ENCODE measurements at regions not wholly inside any gene's neighbourhood (a gene's known extent, or its start where the extent isn't known, plus 50 kb on each side); places are given as distances from the start of the nearest gene placed in this dataset.
A peak's percentile ranks its signal among the peaks of the same experiment; 100 is the strongest.
"Not testable (repeated sequence)": the region's sequence is repeated elsewhere in the genome, so short reads cannot be mapped to it uniquely, and the experiment has no call there.

DNA sequence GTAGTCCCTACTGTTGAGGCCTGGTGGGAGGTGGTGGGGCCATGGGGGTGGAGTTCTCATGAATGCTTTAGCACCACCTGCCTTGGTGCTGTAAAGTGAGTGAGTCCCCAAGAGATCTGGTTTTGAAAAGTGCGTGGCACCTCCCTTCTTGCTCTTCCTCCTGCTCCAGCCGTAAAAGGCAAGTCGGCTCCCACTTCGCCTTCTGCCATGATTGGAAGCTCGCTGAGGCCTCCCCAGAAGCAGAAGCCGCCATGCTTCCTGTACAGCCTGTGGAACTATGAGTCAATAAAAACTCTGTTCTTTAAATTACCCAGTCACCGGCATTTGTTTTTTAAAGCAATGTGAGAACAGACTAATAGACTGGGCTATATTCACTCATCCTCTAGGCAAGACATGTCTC, 141.3 kb upstream of the ALKAL2 start:
- Histone ChIP-seq H3K4me2 (no peak overlapping the region), H3K9ac (no peak overlapping the region), H3K79me2 (ENCODE audit: low read depth) (no peaks in the 10 kb centered on the region), H3F3A (ENCODE audit: low read depth) (no peaks in the 10 kb centered on the region), H4K20me1 (ENCODE audit: low read depth) (no peaks in the 10 kb centered on the region), H3K36me3 (no peaks in the 10 kb centered on the region), H3K27me3 (no peaks in the 10 kb centered on the region), H2AFZ (replicated peaks) (no peak overlapping the region), H3K9me3 (ENCODE audit: low read depth) (no peaks in the 10 kb centered on the region), H3K4me1 (peaks cover 5% of the 10 kb centered on the region), H3K4me3 (no peak overlapping the region), H3K27ac (no peak overlapping the region)
- TF ChIP-seq EZH2 (IDR thresholded peaks at IDR 0.05), result no peak
- no peak for TF ChIP-seq EZH2phosphoT487 (IDR thresholded peaks at IDR 0.05)
- peaks cover 4% of the 10 kb centered on the region for H3K27me3 Mint-ChIP-seq (ENCODE audit: insufficient read depth, low read depth)
- no peak for DNase-seq (ENCODE audit: low spot score)
- H3K36me3 Mint-ChIP-seq, result no peaks in the 10 kb centered on the region
- no peaks in the 10 kb centered on the region for H3K9me3 Mint-ChIP-seq
- peaks cover 14% of the 10 kb centered on the region for H3K4me1 Mint-ChIP-seq
- peak overlapping the region; percentile 82 for H3K27ac Mint-ChIP-seq
- H3K4me3 Mint-ChIP-seq, result no peak overlapping the region

DNA sequence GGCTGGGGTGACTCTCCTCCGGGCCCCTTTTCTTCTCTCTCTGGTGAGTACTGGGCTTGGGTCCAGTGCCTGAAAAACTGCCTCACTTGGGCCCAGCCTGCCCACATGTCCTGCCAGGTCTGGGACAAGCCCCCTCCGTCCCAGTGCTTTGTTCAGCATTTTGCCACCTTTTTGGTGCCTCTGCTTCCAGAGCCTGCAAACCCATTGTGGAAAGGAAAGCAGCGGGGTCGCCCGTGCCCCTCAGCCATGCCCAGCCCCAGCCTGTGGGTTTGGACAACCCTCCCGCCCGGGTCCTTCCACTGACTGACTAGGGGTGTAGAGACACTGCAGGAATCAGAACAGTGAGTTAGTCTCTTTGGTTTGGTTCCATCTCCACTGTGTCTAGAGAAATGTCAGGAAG, 140.7 kb upstream of the ALKAL2 start:
- Histone ChIP-seq H3F3A (ENCODE audit: low read depth) (no peaks in the 10 kb centered on the region), H3K36me3 (no peaks in the 10 kb centered on the region), H3K4me2 (no peak overlapping the region), H3K27me3 (no peaks in the 10 kb centered on the region), H2AFZ (replicated peaks) (no peak overlapping the region), H3K4me3 (no peak overlapping the region), H3K9ac (no peak overlapping the region), H4K20me1 (ENCODE audit: low read depth) (no peaks in the 10 kb centered on the region), H3K4me1 (no peaks in the 10 kb centered on the region), H3K27ac (no peak overlapping the region), H3K79me2 (ENCODE audit: low read depth) (no peaks in the 10 kb centered on the region), H3K9me3 (ENCODE audit: low read depth) (no peaks in the 10 kb centered on the region)
- Mint-ChIP-seq H3K27me3 (ENCODE audit: insufficient read depth, low read depth) (peaks cover 4% of the 10 kb centered on the region), H3K36me3 (no peaks in the 10 kb centered on the region), H3K27ac (no peak overlapping the region), H3K4me3 (no peak overlapping the region), H3K9me3 (no peaks in the 10 kb centered on the region), H3K4me1 (peaks cover 11% of the 10 kb centered on the region)
- TF ChIP-seq EZH2phosphoT487 (IDR thresholded peaks at IDR 0.05), result no peak
- no peak for DNase-seq (ENCODE audit: low spot score)

DNA sequence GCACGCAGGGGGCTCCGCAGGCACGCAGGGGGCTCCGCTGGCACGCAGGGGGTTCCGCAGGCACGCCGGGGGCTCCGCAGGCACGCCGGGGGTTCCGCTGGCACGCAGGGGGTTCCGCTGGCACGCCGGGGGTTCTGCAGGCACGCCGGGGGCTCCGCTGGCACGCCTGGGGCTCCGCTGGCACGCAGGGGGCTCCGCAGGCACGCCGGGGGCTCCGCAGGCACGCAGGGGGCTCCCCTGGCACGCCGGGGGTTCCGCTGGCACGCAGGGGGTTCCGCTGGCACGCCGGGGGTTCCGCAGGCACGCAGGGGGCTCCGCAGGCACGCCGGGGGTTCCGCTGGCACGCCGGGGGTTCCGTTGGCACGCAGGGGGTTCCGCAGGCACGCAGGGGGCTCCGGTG, 138.8 kb upstream of the ALKAL2 start:
- not testable (repeated sequence) for H3K27me3 ChIP-seq; H3K36me3 ChIP-seq; H3K9me3 ChIP-seq (ENCODE audit: low read depth); H3K9ac ChIP-seq; H3K4me2 ChIP-seq; H2AFZ ChIP-seq (replicated peaks); H3K27me3 Mint-ChIP-seq (ENCODE audit: insufficient read depth, low read depth); H3K9me3 Mint-ChIP-seq; H3K4me3 Mint-ChIP-seq; H3K79me2 ChIP-seq (ENCODE audit: low read depth); H3K4me1 ChIP-seq; H3K27ac Mint-ChIP-seq; H3K27ac ChIP-seq; H3F3A ChIP-seq (ENCODE audit: low read depth); H3K36me3 Mint-ChIP-seq; DNase-seq (ENCODE audit: low spot score); H4K20me1 ChIP-seq (ENCODE audit: low read depth); H3K4me3 ChIP-seq
- peaks cover 11% of the 10 kb centered on the region for H3K4me1 Mint-ChIP-seq

DNA sequence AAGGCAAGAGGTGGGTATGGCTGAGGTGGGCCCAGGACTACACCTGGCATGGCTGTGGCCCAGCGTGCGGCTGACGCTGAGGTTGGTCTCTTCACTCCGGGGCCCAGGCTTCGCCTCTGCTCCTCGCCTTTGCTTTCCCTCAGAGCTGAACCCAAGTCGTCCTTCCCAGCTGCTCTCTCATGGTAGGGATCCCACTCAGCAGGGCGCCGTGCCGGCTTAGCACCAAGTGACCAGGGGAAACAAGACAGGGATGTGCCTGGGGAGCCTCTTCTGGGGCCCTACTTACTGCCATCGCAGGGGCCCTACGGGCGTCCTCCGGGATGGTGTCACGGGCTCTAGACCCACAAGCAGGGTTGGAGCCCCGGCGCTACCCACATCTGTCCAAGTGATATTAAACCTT, 138.1 kb upstream of the ALKAL2 start:
- TF ChIP-seq, protein P1, sequence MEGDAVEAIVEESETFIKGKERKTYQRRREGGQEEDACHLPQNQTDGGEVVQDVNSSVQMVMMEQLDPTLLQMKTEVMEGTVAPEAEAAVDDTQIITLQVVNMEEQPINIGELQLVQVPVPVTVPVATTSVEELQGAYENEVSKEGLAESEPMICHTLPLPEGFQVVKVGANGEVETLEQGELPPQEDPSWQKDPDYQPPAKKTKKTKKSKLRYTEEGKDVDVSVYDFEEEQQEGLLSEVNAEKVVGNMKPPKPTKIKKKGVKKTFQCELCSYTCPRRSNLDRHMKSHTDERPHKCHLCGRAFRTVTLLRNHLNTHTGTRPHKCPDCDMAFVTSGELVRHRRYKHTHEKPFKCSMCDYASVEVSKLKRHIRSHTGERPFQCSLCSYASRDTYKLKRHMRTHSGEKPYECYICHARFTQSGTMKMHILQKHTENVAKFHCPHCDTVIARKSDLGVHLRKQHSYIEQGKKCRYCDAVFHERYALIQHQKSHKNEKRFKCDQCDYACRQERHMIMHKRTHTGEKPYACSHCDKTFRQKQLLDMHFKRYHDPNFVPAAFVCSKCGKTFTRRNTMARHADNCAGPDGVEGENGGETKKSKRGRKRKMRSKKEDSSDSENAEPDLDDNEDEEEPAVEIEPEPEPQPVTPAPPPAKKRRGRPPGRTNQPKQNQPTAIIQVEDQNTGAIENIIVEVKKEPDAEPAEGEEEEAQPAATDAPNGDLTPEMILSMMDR (IDR thresholded peaks at IDR 0.05), result no peak
- TF ChIP-seq EZH2phosphoT487 (IDR thresholded peaks at IDR 0.05), result no peak
- no peak for TF ChIP-seq EZH2 (IDR thresholded peaks at IDR 0.05)
- Mint-ChIP-seq H3K9me3 (peaks cover 13% of the 10 kb centered on the region), H3K4me3 (no peak overlapping the region), H3K27me3 (ENCODE audit: insufficient read depth, low read depth) (peaks cover 6% of the 10 kb centered on the region), H3K4me1 (peaks cover 11% of the 10 kb centered on the region), H3K36me3 (peaks cover 5% of the 10 kb centered on the region), H3K27ac (no peak overlapping the region)
- DNase-seq (ENCODE audit: low spot score), result no peak
- no peaks in the 10 kb centered on the region for H3K27me3 ChIP-seq
- H4K20me1 ChIP-seq (ENCODE audit: low read depth), result no peaks in the 10 kb centered on the region
- no peaks in the 10 kb centered on the region for H3F3A ChIP-seq (ENCODE audit: low read depth)
- no peak overlapping the region for H2AFZ ChIP-seq (replicated peaks)
- H3K27ac ChIP-seq, result no peak overlapping the region
- H3K9me3 ChIP-seq (ENCODE audit: low read depth), result no peaks in the 10 kb centered on the region
- no peak overlapping the region for H3K4me3 ChIP-seq
- no peaks in the 10 kb centered on the region for H3K79me2 ChIP-seq (ENCODE audit: low read depth)
- no peak overlapping the region for H3K9ac ChIP-seq
- H3K4me2 ChIP-seq, result no peak overlapping the region
- no peaks in the 10 kb centered on the region for H3K4me1 ChIP-seq
- H3K36me3 ChIP-seq, result no peaks in the 10 kb centered on the region

DNA sequence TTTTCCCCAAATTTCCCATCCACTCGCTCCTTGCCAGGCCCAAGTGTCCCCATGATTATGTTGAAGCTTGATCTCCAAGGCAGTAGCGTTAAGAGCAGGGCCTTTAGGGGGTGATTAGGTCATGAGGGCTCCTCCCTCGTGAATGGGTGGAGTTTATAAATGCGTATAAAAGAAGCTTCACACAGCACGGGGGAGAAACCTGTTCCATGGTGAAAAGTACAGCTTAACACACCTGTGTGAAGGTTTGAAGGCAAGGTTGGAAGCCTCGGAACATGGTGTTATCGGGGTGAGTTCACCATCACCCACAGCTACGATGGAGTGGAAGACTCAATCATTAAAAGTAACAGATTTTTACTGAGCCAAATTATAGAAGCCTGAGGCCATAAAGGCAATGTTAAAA, 137.4 kb upstream of the ALKAL2 start:
- Histone ChIP-seq H3K27ac (no peak overlapping the region), H3K9me3 (ENCODE audit: low read depth) (no peaks in the 10 kb centered on the region), H3K4me1 (no peaks in the 10 kb centered on the region), H3K27me3 (no peaks in the 10 kb centered on the region), H3K79me2 (ENCODE audit: low read depth) (no peaks in the 10 kb centered on the region), H3K36me3 (no peaks in the 10 kb centered on the region), H4K20me1 (ENCODE audit: low read depth) (no peaks in the 10 kb centered on the region), H3K4me3 (no peak overlapping the region), H3F3A (ENCODE audit: low read depth) (no peaks in the 10 kb centered on the region), H2AFZ (replicated peaks) (no peak overlapping the region), H3K9ac (no peak overlapping the region), H3K4me2 (no peak overlapping the region)
- H3K4me1 Mint-ChIP-seq, result peaks cover 11% of the 10 kb centered on the region
- peaks cover 13% of the 10 kb centered on the region for H3K9me3 Mint-ChIP-seq
- H3K27ac Mint-ChIP-seq, result peak overlapping the region; percentile 36
- DNase-seq (ENCODE audit: low spot score), result no peak
- TF ChIP-seq, protein P1 (IDR thresholded peaks at IDR 0.05), result no peak
- TF ChIP-seq EZH2phosphoT487 (IDR thresholded peaks at IDR 0.05) (no peak), EZH2 (IDR thresholded peaks at IDR 0.05) (no peak)
- no peak overlapping the region for H3K4me3 Mint-ChIP-seq
- H3K27me3 Mint-ChIP-seq (ENCODE audit: insufficient read depth, low read depth), result peaks cover 6% of the 10 kb centered on the region
- H3K36me3 Mint-ChIP-seq, result peaks cover 5% of the 10 kb centered on the region
